ENCODE measurements at regions not wholly inside any gene's neighbourhood (a gene's known extent, or its start where the extent isn't known, plus 50 kb on each side); places are given as distances from the start of the nearest gene placed in this dataset.

GRCh38 chr12:74816398-74817175 lies 279.0 kb downstream of the ATXN7L3B start:
- ATAC-seq = no peak
- H3K4me1 ChIP-seq = no peaks in the 10 kb centered on the region
- H3K27ac ChIP-seq = no peak overlapping the region
- TF ChIP-seq, protein P1, sequence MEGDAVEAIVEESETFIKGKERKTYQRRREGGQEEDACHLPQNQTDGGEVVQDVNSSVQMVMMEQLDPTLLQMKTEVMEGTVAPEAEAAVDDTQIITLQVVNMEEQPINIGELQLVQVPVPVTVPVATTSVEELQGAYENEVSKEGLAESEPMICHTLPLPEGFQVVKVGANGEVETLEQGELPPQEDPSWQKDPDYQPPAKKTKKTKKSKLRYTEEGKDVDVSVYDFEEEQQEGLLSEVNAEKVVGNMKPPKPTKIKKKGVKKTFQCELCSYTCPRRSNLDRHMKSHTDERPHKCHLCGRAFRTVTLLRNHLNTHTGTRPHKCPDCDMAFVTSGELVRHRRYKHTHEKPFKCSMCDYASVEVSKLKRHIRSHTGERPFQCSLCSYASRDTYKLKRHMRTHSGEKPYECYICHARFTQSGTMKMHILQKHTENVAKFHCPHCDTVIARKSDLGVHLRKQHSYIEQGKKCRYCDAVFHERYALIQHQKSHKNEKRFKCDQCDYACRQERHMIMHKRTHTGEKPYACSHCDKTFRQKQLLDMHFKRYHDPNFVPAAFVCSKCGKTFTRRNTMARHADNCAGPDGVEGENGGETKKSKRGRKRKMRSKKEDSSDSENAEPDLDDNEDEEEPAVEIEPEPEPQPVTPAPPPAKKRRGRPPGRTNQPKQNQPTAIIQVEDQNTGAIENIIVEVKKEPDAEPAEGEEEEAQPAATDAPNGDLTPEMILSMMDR (IDR thresholded peaks at IDR 0.05) = no peak
- H3K36me3 ChIP-seq = no peaks in the 10 kb centered on the region
- H3K27me3 ChIP-seq = no peaks in the 10 kb centered on the region
- peaks cover 0 to 14% of the 10 kb centered on the region in 2 donors for H3K9me3 ChIP-seq
- H3K4me3 ChIP-seq = no peak overlapping the region
- DNase-seq = peak in 1 of 4 donors; percentile 54
- intact Hi-C loops (cut with DNase I) = no loop called here

GRCh38 chr12:74817499-74817898 lies 279.9 kb downstream of the ATXN7L3B start:
- no peak overlapping the region for H3K4me3 ChIP-seq
- H3K27me3 ChIP-seq = no peaks in the 10 kb centered on the region
- intact Hi-C loops (cut with DNase I) = no loop called here
- TF ChIP-seq, protein P1 (IDR thresholded peaks at IDR 0.05) = no peak
- ATAC-seq (no peak), DNase-seq (peak in 1 of 4 donors; percentile 52)
- H3K9me3 ChIP-seq = peaks cover 0 to 14% of the 10 kb centered on the region in 2 donors
- no peak overlapping the region for H3K27ac ChIP-seq
- no peaks in the 10 kb centered on the region for H3K4me1 ChIP-seq
- no peaks in the 10 kb centered on the region for H3K36me3 ChIP-seq

- DNase-seq (no peak), ATAC-seq (no peak)
- Histone ChIP-seq H3K27me3 (no peaks in the 10 kb centered on the region), H3K4me1 (no peaks in the 10 kb centered on the region), H3K9me3 (peaks cover 0 to 14% of the 10 kb centered on the region in 2 donors), H3K27ac (no peak overlapping the region), H3K4me3 (no peak overlapping the region), H3K36me3 (no peaks in the 10 kb centered on the region)
- intact Hi-C loops (cut with DNase I) = no loop called here
- TF ChIP-seq, protein P1 (IDR thresholded peaks at IDR 0.05) = no peak
Measured at GRCh38 chr12:74818412-74818811, 280.8 kb downstream of the ATXN7L3B start.

GRCh38 chr12:74820324-74820723 lies 282.7 kb downstream of the ATXN7L3B start:
- no peak for DNase-seq
- no peak for ATAC-seq
- intact Hi-C loops (cut with DNase I) = no loop called here
- Histone ChIP-seq H3K4me3 (no peak overlapping the region), H3K27ac (no peak overlapping the region), H3K4me1 (no peaks in the 10 kb centered on the region), H3K9me3 (peaks cover 0 to 2% of the 10 kb centered on the region in 2 donors), H3K27me3 (no peaks in the 10 kb centered on the region), H3K36me3 (no peaks in the 10 kb centered on the region)
- TF ChIP-seq, protein P1 (IDR thresholded peaks at IDR 0.05) = no peak

DNA sequence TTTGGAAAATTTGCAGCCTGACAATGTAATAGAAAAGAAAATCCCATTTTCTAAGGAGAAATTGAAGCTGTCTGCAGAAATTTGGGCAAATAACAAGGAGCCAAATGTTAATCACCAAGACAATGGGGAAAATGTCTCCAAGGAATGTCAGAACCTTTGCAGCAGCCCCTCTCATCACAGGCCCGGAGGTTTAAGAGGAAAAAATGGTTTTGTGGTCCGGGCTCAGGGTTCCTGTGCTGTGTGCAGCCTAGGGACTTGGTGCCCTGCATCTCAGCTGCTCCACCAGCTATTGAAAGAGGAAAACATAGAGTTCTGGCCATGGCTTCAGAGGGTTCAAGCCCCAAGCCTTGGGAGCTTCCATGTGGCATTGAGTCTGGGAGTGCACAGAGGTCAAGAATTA lies 298.9 kb downstream of the ATXN7L3B start:
- DNase-seq (no peak), ATAC-seq (no peak)
- no peaks in the 10 kb centered on the region for H3K36me3 ChIP-seq
- no peaks in the 10 kb centered on the region for H3K27me3 ChIP-seq
- no peak overlapping the region for H3K4me3 ChIP-seq
- H3K9me3 ChIP-seq = peaks cover 0 to 25% of the 10 kb centered on the region in 2 donors
- H3K4me1 ChIP-seq = no peaks in the 10 kb centered on the region
- TF ChIP-seq, protein P1 (IDR thresholded peaks at IDR 0.05) = no peak
- intact Hi-C loops (cut with DNase I) = no loop called here
- H3K27ac ChIP-seq = no peak overlapping the region

Data from left lung (tissue), 4 donors.